ENCODE measurements at regions not wholly inside any gene's neighbourhood (a gene's known extent, or its start where the extent isn't known, plus 50 kb on each side); places are given as distances from the start of the nearest gene placed in this dataset.

- Histone ChIP-seq H3K9me3 (ENCODE audit: control insufficient read depth, insufficient read depth, low read depth, low read length) (no peaks in the 10 kb centered on the region), H3K4me3 (replicated peaks in 1 of 4; ENCODE audit: control extremely low read depth in 1 of 4, insufficient read depth in 1 of 4, low read depth in 3 of 4, low read length in 4 of 4) (no peak overlapping the region), H3K36me3 (ENCODE audit: control insufficient read depth, insufficient read depth, low read length) (no peaks in the 10 kb centered on the region), H3K4me2 (ENCODE audit: extremely low read depth, insufficient read depth, low read length) (no peak overlapping the region), H3K27me3 (ENCODE audit: control insufficient read depth, insufficient read depth, low read length) (no peaks in the 10 kb centered on the region), H2AFZ (ENCODE audit: low read length) (no peak overlapping the region), H4K20me1 (ENCODE audit: control insufficient read depth, extremely low read depth, insufficient read depth, low read length) (no peaks in the 10 kb centered on the region), H3K4me1 (ENCODE audit: control insufficient read depth, extremely low read depth, insufficient read depth, low read length) (no peaks in the 10 kb centered on the region), H3K27ac (ENCODE audit: insufficient read depth, low read length) (no peak overlapping the region), H3K79me2 (ENCODE audit: control insufficient read depth, insufficient read depth, low read length) (no peaks in the 10 kb centered on the region), H3K9ac (ENCODE audit: insufficient read depth, low read length) (no peak overlapping the region)
- DNase-seq (ENCODE audit: low read depth in 2 of 2), result no peak
- TF ChIP-seq CTCF (conservative IDR thresholded peaks at IDR 0.05 in 1 of 2, IDR thresholded peaks at IDR 0.05 in 1 of 2; ENCODE audit: low read depth in 1 of 2, low read length in 2 of 2), result no peak
- TF ChIP-seq EZH2 (IDR thresholded peaks at IDR 0.05; ENCODE audit: low read length, missing control alignments), result no peak
Observed at GRCh38 chr1:88288571-88288970, 395.5 kb upstream of the PKN2 start.

GRCh38 chr1:88289401-88290102, 394.5 kb upstream of the PKN2 start:
- TF ChIP-seq CTCF (conservative IDR thresholded peaks at IDR 0.05 in 1 of 2, IDR thresholded peaks at IDR 0.05 in 1 of 2; ENCODE audit: low read depth in 1 of 2, low read length in 2 of 2), result no peak
- TF ChIP-seq EZH2 (IDR thresholded peaks at IDR 0.05; ENCODE audit: low read length, missing control alignments), result no peak
- H2AFZ ChIP-seq (ENCODE audit: low read length), result no peak overlapping the region
- no peak overlapping the region for H3K4me3 ChIP-seq (replicated peaks in 1 of 4; ENCODE audit: control extremely low read depth in 1 of 4, insufficient read depth in 1 of 4, low read depth in 3 of 4, low read length in 4 of 4)
- no peaks in the 10 kb centered on the region for H3K27me3 ChIP-seq (ENCODE audit: control insufficient read depth, insufficient read depth, low read length)
- no peaks in the 10 kb centered on the region for H3K9me3 ChIP-seq (ENCODE audit: control insufficient read depth, insufficient read depth, low read depth, low read length)
- H3K79me2 ChIP-seq (ENCODE audit: control insufficient read depth, insufficient read depth, low read length), result no peaks in the 10 kb centered on the region
- peak in 1 of 2 donors; percentile 9 for DNase-seq (ENCODE audit: low read depth in 2 of 2)
- H3K36me3 ChIP-seq (ENCODE audit: control insufficient read depth, insufficient read depth, low read length), result no peaks in the 10 kb centered on the region
- H3K4me1 ChIP-seq (ENCODE audit: control insufficient read depth, extremely low read depth, insufficient read depth, low read length), result no peaks in the 10 kb centered on the region
- H3K4me2 ChIP-seq (ENCODE audit: extremely low read depth, insufficient read depth, low read length), result no peak overlapping the region
- no peak overlapping the region for H3K9ac ChIP-seq (ENCODE audit: insufficient read depth, low read length)
- H3K27ac ChIP-seq (ENCODE audit: insufficient read depth, low read length), result no peak overlapping the region
- H4K20me1 ChIP-seq (ENCODE audit: control insufficient read depth, extremely low read depth, insufficient read depth, low read length), result no peaks in the 10 kb centered on the region

GRCh38 chr1:88291611-88292354, 392.3 kb upstream of the PKN2 start:
- Histone ChIP-seq H3K4me3 (replicated peaks in 1 of 4; ENCODE audit: control extremely low read depth in 1 of 4, insufficient read depth in 1 of 4, low read depth in 3 of 4, low read length in 4 of 4) (no peak overlapping the region), H3K36me3 (ENCODE audit: control insufficient read depth, insufficient read depth, low read length) (no peaks in the 10 kb centered on the region), H3K4me1 (ENCODE audit: control insufficient read depth, extremely low read depth, insufficient read depth, low read length) (no peaks in the 10 kb centered on the region), H3K4me2 (ENCODE audit: extremely low read depth, insufficient read depth, low read length) (no peak overlapping the region), H3K9ac (ENCODE audit: insufficient read depth, low read length) (no peak overlapping the region), H2AFZ (ENCODE audit: low read length) (no peak overlapping the region), H4K20me1 (ENCODE audit: control insufficient read depth, extremely low read depth, insufficient read depth, low read length) (no peaks in the 10 kb centered on the region), H3K27me3 (ENCODE audit: control insufficient read depth, insufficient read depth, low read length) (no peaks in the 10 kb centered on the region), H3K9me3 (ENCODE audit: control insufficient read depth, insufficient read depth, low read depth, low read length) (no peaks in the 10 kb centered on the region), H3K27ac (ENCODE audit: insufficient read depth, low read length) (no peak overlapping the region), H3K79me2 (ENCODE audit: control insufficient read depth, insufficient read depth, low read length) (no peaks in the 10 kb centered on the region)
- no peak for TF ChIP-seq CTCF (conservative IDR thresholded peaks at IDR 0.05 in 1 of 2, IDR thresholded peaks at IDR 0.05 in 1 of 2; ENCODE audit: low read depth in 1 of 2, low read length in 2 of 2)
- TF ChIP-seq EZH2 (IDR thresholded peaks at IDR 0.05; ENCODE audit: low read length, missing control alignments), result no peak
- DNase-seq (ENCODE audit: low read depth in 2 of 2), result no peak

All from fibroblast of lung (primary cell).